ENCODE measurements at regions not wholly inside any gene's neighbourhood (a gene's known extent, or its start where the extent isn't known, plus 50 kb on each side); places are given as distances from the start of the nearest gene placed in this dataset.

- Mint-ChIP-seq H3K4me3 (no peak overlapping the region), H3K27me3 (ENCODE audit: insufficient read depth, low read depth, poor library complexity) (peaks cover 6% of the 10 kb centered on the region), H3K4me1 (peaks cover 25% of the 10 kb centered on the region), H3K27ac (no peak overlapping the region), H3K9me3 (no peaks in the 10 kb centered on the region), H3K36me3 (ENCODE audit: low read depth) (no peaks in the 10 kb centered on the region)
- Histone ChIP-seq H4K20me1 (replicated peaks; ENCODE audit: insufficient read depth) (no peaks in the 10 kb centered on the region), H3K27me3 (ENCODE audit: insufficient read depth) (no peaks in the 10 kb centered on the region), H3K4me1 (ENCODE audit: insufficient read depth) (peaks cover 19% of the 10 kb centered on the region), H3K4me2 (no peak overlapping the region), H3K36me3 (ENCODE audit: insufficient read depth) (no peaks in the 10 kb centered on the region), H3K4me3 (no peak overlapping the region), H3K9me2 (ENCODE audit: insufficient read depth) (peaks cover 16% of the 10 kb centered on the region; the same call in 1 of the 2 replicates), H3K27ac (ENCODE audit: low read depth) (no peak overlapping the region), H3K79me2 (replicated peaks; ENCODE audit: insufficient read depth) (no peaks in the 10 kb centered on the region), H2AFZ (no peak overlapping the region), H3F3A (replicated peaks; ENCODE audit: low read depth) (no peaks in the 10 kb centered on the region)
- ATAC-seq: no peak
- no peak for DNase-seq (ENCODE audit: low spot score)
- TF ChIP-seq JUNB (IDR thresholded peaks at IDR 0.05; ENCODE audit: unreplicated experiment) (no peak), ZNF331 (CRISPR knock-in tag; IDR thresholded peaks at IDR 0.05; ENCODE audit: low read depth) (no peak), ZNF114 (CRISPR knock-in tag; IDR thresholded peaks at IDR 0.05) (no peak), ETS1 (IDR thresholded peaks at IDR 0.05) (no peak), EZH2phosphoT487 (IDR thresholded peaks at IDR 0.05; ENCODE audit: unreplicated experiment) (no peak), NANOG (IDR thresholded peaks at IDR 0.05; ENCODE audit: borderline replicate concordance) (no peak), EZH2 (IDR thresholded peaks at IDR 0.05; ENCODE audit: low read depth, unreplicated experiment) (no peak), STAT1 (IDR thresholded peaks at IDR 0.05; ENCODE audit: unreplicated experiment) (no peak), CREB1 (CRISPR knock-in tag; IDR thresholded peaks at IDR 0.05; ENCODE audit: low read depth) (no peak), POLR2AphosphoS5 (IDR thresholded peaks at IDR 0.05; ENCODE audit: low read depth) (no peak)
- TF ChIP-seq, protein P1, sequence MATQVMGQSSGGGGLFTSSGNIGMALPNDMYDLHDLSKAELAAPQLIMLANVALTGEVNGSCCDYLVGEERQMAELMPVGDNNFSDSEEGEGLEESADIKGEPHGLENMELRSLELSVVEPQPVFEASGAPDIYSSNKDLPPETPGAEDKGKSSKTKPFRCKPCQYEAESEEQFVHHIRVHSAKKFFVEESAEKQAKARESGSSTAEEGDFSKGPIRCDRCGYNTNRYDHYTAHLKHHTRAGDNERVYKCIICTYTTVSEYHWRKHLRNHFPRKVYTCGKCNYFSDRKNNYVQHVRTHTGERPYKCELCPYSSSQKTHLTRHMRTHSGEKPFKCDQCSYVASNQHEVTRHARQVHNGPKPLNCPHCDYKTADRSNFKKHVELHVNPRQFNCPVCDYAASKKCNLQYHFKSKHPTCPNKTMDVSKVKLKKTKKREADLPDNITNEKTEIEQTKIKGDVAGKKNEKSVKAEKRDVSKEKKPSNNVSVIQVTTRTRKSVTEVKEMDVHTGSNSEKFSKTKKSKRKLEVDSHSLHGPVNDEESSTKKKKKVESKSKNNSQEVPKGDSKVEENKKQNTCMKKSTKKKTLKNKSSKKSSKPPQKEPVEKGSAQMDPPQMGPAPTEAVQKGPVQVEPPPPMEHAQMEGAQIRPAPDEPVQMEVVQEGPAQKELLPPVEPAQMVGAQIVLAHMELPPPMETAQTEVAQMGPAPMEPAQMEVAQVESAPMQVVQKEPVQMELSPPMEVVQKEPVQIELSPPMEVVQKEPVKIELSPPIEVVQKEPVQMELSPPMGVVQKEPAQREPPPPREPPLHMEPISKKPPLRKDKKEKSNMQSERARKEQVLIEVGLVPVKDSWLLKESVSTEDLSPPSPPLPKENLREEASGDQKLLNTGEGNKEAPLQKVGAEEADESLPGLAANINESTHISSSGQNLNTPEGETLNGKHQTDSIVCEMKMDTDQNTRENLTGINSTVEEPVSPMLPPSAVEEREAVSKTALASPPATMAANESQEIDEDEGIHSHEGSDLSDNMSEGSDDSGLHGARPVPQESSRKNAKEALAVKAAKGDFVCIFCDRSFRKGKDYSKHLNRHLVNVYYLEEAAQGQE (IDR thresholded peaks at IDR 0.05; ENCODE audit: unreplicated experiment): no peak
- TF ChIP-seq, protein P2, sequence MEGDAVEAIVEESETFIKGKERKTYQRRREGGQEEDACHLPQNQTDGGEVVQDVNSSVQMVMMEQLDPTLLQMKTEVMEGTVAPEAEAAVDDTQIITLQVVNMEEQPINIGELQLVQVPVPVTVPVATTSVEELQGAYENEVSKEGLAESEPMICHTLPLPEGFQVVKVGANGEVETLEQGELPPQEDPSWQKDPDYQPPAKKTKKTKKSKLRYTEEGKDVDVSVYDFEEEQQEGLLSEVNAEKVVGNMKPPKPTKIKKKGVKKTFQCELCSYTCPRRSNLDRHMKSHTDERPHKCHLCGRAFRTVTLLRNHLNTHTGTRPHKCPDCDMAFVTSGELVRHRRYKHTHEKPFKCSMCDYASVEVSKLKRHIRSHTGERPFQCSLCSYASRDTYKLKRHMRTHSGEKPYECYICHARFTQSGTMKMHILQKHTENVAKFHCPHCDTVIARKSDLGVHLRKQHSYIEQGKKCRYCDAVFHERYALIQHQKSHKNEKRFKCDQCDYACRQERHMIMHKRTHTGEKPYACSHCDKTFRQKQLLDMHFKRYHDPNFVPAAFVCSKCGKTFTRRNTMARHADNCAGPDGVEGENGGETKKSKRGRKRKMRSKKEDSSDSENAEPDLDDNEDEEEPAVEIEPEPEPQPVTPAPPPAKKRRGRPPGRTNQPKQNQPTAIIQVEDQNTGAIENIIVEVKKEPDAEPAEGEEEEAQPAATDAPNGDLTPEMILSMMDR (conservative IDR thresholded peaks at IDR 0.05; ENCODE audit: low read depth in 2 of 2): no peak
- TF ChIP-seq, protein P3, sequence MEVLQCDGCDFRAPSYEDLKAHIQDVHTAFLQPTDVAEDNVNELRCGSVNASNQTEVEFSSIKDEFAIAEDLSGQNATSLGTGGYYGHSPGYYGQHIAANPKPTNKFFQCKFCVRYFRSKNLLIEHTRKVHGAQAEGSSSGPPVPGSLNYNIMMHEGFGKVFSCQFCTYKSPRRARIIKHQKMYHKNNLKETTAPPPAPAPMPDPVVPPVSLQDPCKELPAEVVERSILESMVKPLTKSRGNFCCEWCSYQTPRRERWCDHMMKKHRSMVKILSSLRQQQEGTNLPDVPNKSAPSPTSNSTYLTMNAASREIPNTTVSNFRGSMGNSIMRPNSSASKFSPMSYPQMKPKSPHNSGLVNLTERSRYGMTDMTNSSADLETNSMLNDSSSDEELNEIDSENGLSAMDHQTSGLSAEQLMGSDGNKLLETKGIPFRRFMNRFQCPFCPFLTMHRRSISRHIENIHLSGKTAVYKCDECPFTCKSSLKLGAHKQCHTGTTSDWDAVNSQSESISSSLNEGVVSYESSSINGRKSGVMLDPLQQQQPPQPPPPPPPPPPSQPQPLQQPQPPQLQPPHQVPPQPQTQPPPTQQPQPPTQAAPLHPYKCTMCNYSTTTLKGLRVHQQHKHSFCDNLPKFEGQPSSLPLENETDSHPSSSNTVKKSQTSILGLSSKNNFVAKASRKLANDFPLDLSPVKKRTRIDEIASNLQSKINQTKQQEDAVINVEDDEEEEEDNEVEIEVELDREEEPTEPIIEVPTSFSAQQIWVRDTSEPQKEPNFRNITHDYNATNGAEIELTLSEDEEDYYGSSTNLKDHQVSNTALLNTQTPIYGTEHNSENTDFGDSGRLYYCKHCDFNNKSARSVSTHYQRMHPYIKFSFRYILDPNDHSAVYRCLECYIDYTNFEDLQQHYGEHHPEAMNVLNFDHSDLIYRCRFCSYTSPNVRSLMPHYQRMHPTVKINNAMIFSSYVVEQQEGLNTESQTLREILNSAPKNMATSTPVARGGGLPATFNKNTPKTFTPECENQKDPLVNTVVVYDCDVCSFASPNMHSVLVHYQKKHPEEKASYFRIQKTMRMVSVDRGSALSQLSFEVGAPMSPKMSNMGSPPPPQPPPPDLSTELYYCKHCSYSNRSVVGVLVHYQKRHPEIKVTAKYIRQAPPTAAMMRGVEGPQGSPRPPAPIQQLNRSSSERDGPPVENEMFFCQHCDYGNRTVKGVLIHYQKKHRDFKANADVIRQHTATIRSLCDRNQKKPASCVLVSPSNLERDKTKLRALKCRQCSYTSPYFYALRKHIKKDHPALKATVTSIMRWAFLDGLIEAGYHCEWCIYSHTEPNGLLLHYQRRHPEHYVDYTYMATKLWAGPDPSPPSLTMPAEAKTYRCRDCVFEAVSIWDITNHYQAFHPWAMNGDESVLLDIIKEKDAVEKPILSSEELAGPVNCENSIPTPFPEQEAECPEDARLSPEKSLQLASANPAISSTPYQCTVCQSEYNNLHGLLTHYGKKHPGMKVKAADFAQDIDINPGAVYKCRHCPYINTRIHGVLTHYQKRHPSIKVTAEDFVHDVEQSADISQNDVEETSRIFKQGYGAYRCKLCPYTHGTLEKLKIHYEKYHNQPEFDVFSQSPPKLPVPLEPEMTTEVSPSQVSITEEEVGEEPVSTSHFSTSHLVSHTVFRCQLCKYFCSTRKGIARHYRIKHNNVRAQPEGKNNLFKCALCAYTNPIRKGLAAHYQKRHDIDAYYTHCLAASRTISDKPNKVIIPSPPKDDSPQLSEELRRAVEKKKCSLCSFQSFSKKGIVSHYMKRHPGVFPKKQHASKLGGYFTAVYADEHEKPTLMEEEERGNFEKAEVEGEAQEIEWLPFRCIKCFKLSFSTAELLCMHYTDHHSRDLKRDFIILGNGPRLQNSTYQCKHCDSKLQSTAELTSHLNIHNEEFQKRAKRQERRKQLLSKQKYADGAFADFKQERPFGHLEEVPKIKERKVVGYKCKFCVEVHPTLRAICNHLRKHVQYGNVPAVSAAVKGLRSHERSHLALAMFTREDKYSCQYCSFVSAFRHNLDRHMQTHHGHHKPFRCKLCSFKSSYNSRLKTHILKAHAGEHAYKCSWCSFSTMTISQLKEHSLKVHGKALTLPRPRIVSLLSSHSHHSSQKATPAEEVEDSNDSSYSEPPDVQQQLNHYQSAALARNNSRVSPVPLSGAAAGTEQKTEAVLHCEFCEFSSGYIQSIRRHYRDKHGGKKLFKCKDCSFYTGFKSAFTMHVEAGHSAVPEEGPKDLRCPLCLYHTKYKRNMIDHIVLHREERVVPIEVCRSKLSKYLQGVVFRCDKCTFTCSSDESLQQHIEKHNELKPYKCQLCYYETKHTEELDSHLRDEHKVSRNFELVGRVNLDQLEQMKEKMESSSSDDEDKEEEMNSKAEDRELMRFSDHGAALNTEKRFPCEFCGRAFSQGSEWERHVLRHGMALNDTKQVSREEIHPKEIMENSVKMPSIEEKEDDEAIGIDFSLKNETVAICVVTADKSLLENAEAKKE (CRISPR knock-in tag; IDR thresholded peaks at IDR 0.05): no peak
These were observed 206.9 kb downstream of the ICOS start for GRCh38 chr2:204143216-204144014.

Measured in GM23338 (cell line).